ENCODE measurements at regions not wholly inside any gene's neighbourhood (a gene's known extent, or its start where the extent isn't known, plus 50 kb on each side); places are given as distances from the start of the nearest gene placed in this dataset.

- Histone ChIP-seq H3K9me3 (ENCODE audit: control insufficient read depth in 2 of 2, insufficient read depth in 1 of 2, low read length in 1 of 2) (no peaks in the 10 kb centered on the region), H3K36me3 (ENCODE audit: control insufficient read depth in 2 of 2, insufficient read depth in 2 of 2, low read length in 1 of 2) (no peaks in the 10 kb centered on the region), H3K27ac (ENCODE audit: low read depth in 1 of 2, low read length in 1 of 2) (no peak overlapping the region), H3K4me3 (ENCODE audit: low read length in 2 of 2) (no peak overlapping the region), H3K4me1 (ENCODE audit: control insufficient read depth in 2 of 2, insufficient read depth in 2 of 2, low read length in 2 of 2) (no peaks in the 10 kb centered on the region), H3K27me3 (ENCODE audit: control insufficient read depth in 2 of 2, insufficient read depth in 1 of 2, low read length in 1 of 2) (peaks cover 0 to 2% of the 10 kb centered on the region in 2 donors)
- no peak for DNase-seq (ENCODE audit: low read depth in 6 of 9, low spot score in 9 of 9)
These were observed 138.2 kb downstream of the SPATA19 start for GRCh38 chr11:133706925-133707794.

- Histone ChIP-seq H3K4me3 (ENCODE audit: low read length in 2 of 2) (no peak overlapping the region), H3K27me3 (ENCODE audit: control insufficient read depth in 2 of 2, insufficient read depth in 1 of 2, low read length in 1 of 2) (no peaks in the 10 kb centered on the region), H3K27ac (ENCODE audit: low read depth in 1 of 2, low read length in 1 of 2) (no peak overlapping the region), H3K4me1 (ENCODE audit: control insufficient read depth in 2 of 2, insufficient read depth in 2 of 2, low read length in 2 of 2) (no peaks in the 10 kb centered on the region), H3K36me3 (ENCODE audit: control insufficient read depth in 2 of 2, insufficient read depth in 2 of 2, low read length in 1 of 2) (no peaks in the 10 kb centered on the region), H3K9me3 (ENCODE audit: control insufficient read depth in 2 of 2, insufficient read depth in 1 of 2, low read length in 1 of 2) (no peaks in the 10 kb centered on the region)
- no peak for DNase-seq (ENCODE audit: low read depth in 6 of 9, low spot score in 9 of 9)
- 95% methylated on average over 3 of the region's 3 CpGs for WGBS
These were observed 139.4 kb downstream of the SPATA19 start for GRCh38 chr11:133705873-133706272.

- H3K36me3 ChIP-seq (ENCODE audit: control insufficient read depth in 2 of 2, insufficient read depth in 2 of 2, low read length in 1 of 2): no peaks in the 10 kb centered on the region
These were observed 140.2 kb downstream of the SPATA19 start for GRCh38 chr11:133705074-133705648.

GRCh38 chr11:133699071-133699470 lies 146.2 kb downstream of the SPATA19 start:
- 93% methylated on average over 5 of the region's 5 CpGs for WGBS
- Histone ChIP-seq H3K36me3 (ENCODE audit: control insufficient read depth in 2 of 2, insufficient read depth in 2 of 2, low read length in 1 of 2) (no peaks in the 10 kb centered on the region), H3K27me3 (ENCODE audit: control insufficient read depth in 2 of 2, insufficient read depth in 1 of 2, low read length in 1 of 2) (no peaks in the 10 kb centered on the region), H3K9me3 (ENCODE audit: control insufficient read depth in 2 of 2, insufficient read depth in 1 of 2, low read length in 1 of 2) (no peaks in the 10 kb centered on the region), H3K4me1 (ENCODE audit: control insufficient read depth in 2 of 2, insufficient read depth in 2 of 2, low read length in 2 of 2) (no peaks in the 10 kb centered on the region), H3K4me3 (ENCODE audit: low read length in 2 of 2) (no peak overlapping the region), H3K27ac (ENCODE audit: low read depth in 1 of 2, low read length in 1 of 2) (no peak overlapping the region)
- DNase-seq (ENCODE audit: low read depth in 6 of 9, low spot score in 9 of 9): no peak

More at GRCh38 chr11:133705074-133705648, 140.2 kb downstream of the SPATA19 start:
- no peak overlapping the region for H3K27ac ChIP-seq (ENCODE audit: low read depth in 1 of 2, low read length in 1 of 2)
- no peaks in the 10 kb centered on the region for H3K9me3 ChIP-seq (ENCODE audit: control insufficient read depth in 2 of 2, insufficient read depth in 1 of 2, low read length in 1 of 2)
- H3K4me1 ChIP-seq (ENCODE audit: control insufficient read depth in 2 of 2, insufficient read depth in 2 of 2, low read length in 2 of 2): no peaks in the 10 kb centered on the region
- DNase-seq (ENCODE audit: low read depth in 6 of 9, low spot score in 9 of 9): no peak
- H3K27me3 ChIP-seq (ENCODE audit: control insufficient read depth in 2 of 2, insufficient read depth in 1 of 2, low read length in 1 of 2): no peaks in the 10 kb centered on the region
- 70% methylated on average over 8 of the region's 8 CpGs for WGBS
- H3K4me3 ChIP-seq (ENCODE audit: low read length in 2 of 2): no peak overlapping the region

- 91% methylated on average over 1 of the region's 1 CpG for WGBS
- Histone ChIP-seq H3K9me3 (ENCODE audit: control insufficient read depth in 2 of 2, insufficient read depth in 1 of 2, low read length in 1 of 2) (no peaks in the 10 kb centered on the region), H3K27ac (ENCODE audit: low read depth in 1 of 2, low read length in 1 of 2) (no peak overlapping the region), H3K4me1 (ENCODE audit: control insufficient read depth in 2 of 2, insufficient read depth in 2 of 2, low read length in 2 of 2) (no peaks in the 10 kb centered on the region), H3K36me3 (ENCODE audit: control insufficient read depth in 2 of 2, insufficient read depth in 2 of 2, low read length in 1 of 2) (no peaks in the 10 kb centered on the region), H3K27me3 (ENCODE audit: control insufficient read depth in 2 of 2, insufficient read depth in 1 of 2, low read length in 1 of 2) (no peaks in the 10 kb centered on the region), H3K4me3 (ENCODE audit: low read length in 2 of 2) (no peak overlapping the region)
- no peak for DNase-seq (ENCODE audit: low read depth in 6 of 9, low spot score in 9 of 9)
These were observed 146.7 kb downstream of the SPATA19 start for GRCh38 chr11:133698654-133699053.

- 91% methylated on average over 4 of the region's 4 CpGs for WGBS
- Histone ChIP-seq H3K9me3 (ENCODE audit: control insufficient read depth in 2 of 2, insufficient read depth in 1 of 2, low read length in 1 of 2) (no peaks in the 10 kb centered on the region), H3K27ac (ENCODE audit: low read depth in 1 of 2, low read length in 1 of 2) (no peak overlapping the region)
These were observed 147.6 kb downstream of the SPATA19 start for GRCh38 chr11:133697603-133698180.

GRCh38 chr11:133697161-133697560 lies 148.2 kb downstream of the SPATA19 start:
- peak in 1 of 9 donors; percentile 3 for DNase-seq (ENCODE audit: low read depth in 6 of 9, low spot score in 9 of 9)
- H3K9me3 ChIP-seq (ENCODE audit: control insufficient read depth in 2 of 2, insufficient read depth in 1 of 2, low read length in 1 of 2): no peaks in the 10 kb centered on the region
- 81% methylated on average over 5 of the region's 5 CpGs for WGBS

More at GRCh38 chr11:133697603-133698180, 147.6 kb downstream of the SPATA19 start:
- DNase-seq (ENCODE audit: low read depth in 6 of 9, low spot score in 9 of 9): no peak
- no peaks in the 10 kb centered on the region for H3K27me3 ChIP-seq (ENCODE audit: control insufficient read depth in 2 of 2, insufficient read depth in 1 of 2, low read length in 1 of 2)
- H3K36me3 ChIP-seq (ENCODE audit: control insufficient read depth in 2 of 2, insufficient read depth in 2 of 2, low read length in 1 of 2): no peaks in the 10 kb centered on the region
- H3K4me1 ChIP-seq (ENCODE audit: control insufficient read depth in 2 of 2, insufficient read depth in 2 of 2, low read length in 2 of 2): no peaks in the 10 kb centered on the region
- no peak overlapping the region for H3K4me3 ChIP-seq (ENCODE audit: low read length in 2 of 2)

GRCh38 chr11:133695387-133695786 lies 149.9 kb downstream of the SPATA19 start:
- no peak for DNase-seq (ENCODE audit: low read depth in 6 of 9, low spot score in 9 of 9)
- H3K9me3 ChIP-seq (ENCODE audit: control insufficient read depth in 2 of 2, insufficient read depth in 1 of 2, low read length in 1 of 2): no peaks in the 10 kb centered on the region
- H3K27ac ChIP-seq (ENCODE audit: low read depth in 1 of 2, low read length in 1 of 2): no peak overlapping the region
- no peaks in the 10 kb centered on the region for H3K27me3 ChIP-seq (ENCODE audit: control insufficient read depth in 2 of 2, insufficient read depth in 1 of 2, low read length in 1 of 2)
- H3K36me3 ChIP-seq (ENCODE audit: control insufficient read depth in 2 of 2, insufficient read depth in 2 of 2, low read length in 1 of 2): no peaks in the 10 kb centered on the region
- WGBS: 79% methylated on average over 2 of the region's 2 CpGs
- no peaks in the 10 kb centered on the region for H3K4me1 ChIP-seq (ENCODE audit: control insufficient read depth in 2 of 2, insufficient read depth in 2 of 2, low read length in 2 of 2)
- no peak overlapping the region for H3K4me3 ChIP-seq (ENCODE audit: low read length in 2 of 2)

More at GRCh38 chr11:133697161-133697560, 148.2 kb downstream of the SPATA19 start:
- Histone ChIP-seq H3K4me3 (ENCODE audit: low read length in 2 of 2) (no peak overlapping the region), H3K27me3 (ENCODE audit: control insufficient read depth in 2 of 2, insufficient read depth in 1 of 2, low read length in 1 of 2) (no peaks in the 10 kb centered on the region), H3K27ac (ENCODE audit: low read depth in 1 of 2, low read length in 1 of 2) (no peak overlapping the region), H3K4me1 (ENCODE audit: control insufficient read depth in 2 of 2, insufficient read depth in 2 of 2, low read length in 2 of 2) (no peaks in the 10 kb centered on the region), H3K36me3 (ENCODE audit: control insufficient read depth in 2 of 2, insufficient read depth in 2 of 2, low read length in 1 of 2) (no peaks in the 10 kb centered on the region)

GRCh38 chr11:133694701-133695100 lies 150.6 kb downstream of the SPATA19 start:
- Histone ChIP-seq H3K4me1 (ENCODE audit: control insufficient read depth in 2 of 2, insufficient read depth in 2 of 2, low read length in 2 of 2) (no peaks in the 10 kb centered on the region), H3K27me3 (ENCODE audit: control insufficient read depth in 2 of 2, insufficient read depth in 1 of 2, low read length in 1 of 2) (no peaks in the 10 kb centered on the region), H3K9me3 (ENCODE audit: control insufficient read depth in 2 of 2, insufficient read depth in 1 of 2, low read length in 1 of 2) (no peaks in the 10 kb centered on the region), H3K4me3 (ENCODE audit: low read length in 2 of 2) (no peak overlapping the region), H3K27ac (ENCODE audit: low read depth in 1 of 2, low read length in 1 of 2) (no peak overlapping the region), H3K36me3 (ENCODE audit: control insufficient read depth in 2 of 2, insufficient read depth in 2 of 2, low read length in 1 of 2) (no peaks in the 10 kb centered on the region)
- 70% methylated on average over 3 of the region's 3 CpGs for WGBS
- no peak for DNase-seq (ENCODE audit: low read depth in 6 of 9, low spot score in 9 of 9)
